ENCODE measurements at regions not wholly inside any gene's neighbourhood (a gene's known extent, or its start where the extent isn't known, plus 50 kb on each side); places are given as distances from the start of the nearest gene placed in this dataset.

- H3K36me3 ChIP-seq (ENCODE audit: control insufficient read depth, insufficient read depth, low read length), result no peaks in the 10 kb centered on the region
- DNase-seq (ENCODE audit: low read depth in 4 of 6, low spot score in 6 of 6), result no peak
- H3K4me3 ChIP-seq (ENCODE audit: low read depth, low read length), result no peak overlapping the region
- H3K9me3 ChIP-seq (ENCODE audit: control insufficient read depth, insufficient read depth, low read length), result no peaks in the 10 kb centered on the region
- no peaks in the 10 kb centered on the region for H3K27me3 ChIP-seq (ENCODE audit: control insufficient read depth, insufficient read depth, low read length)
- no peak overlapping the region for H3K27ac ChIP-seq (ENCODE audit: low read depth, low read length)
- no peaks in the 10 kb centered on the region for H3K4me1 ChIP-seq (ENCODE audit: control insufficient read depth, insufficient read depth, low read length)
- no CpG with 5 or more reads among the region's 3 CpGs for WGBS (ENCODE audit: insufficient coverage)
These were observed 793.0 kb upstream of the ACVR2A start for GRCh38 chr2:147051814-147052213.

GRCh38 chr2:147051248-147051647 lies 793.6 kb upstream of the ACVR2A start:
- no peaks in the 10 kb centered on the region for H3K36me3 ChIP-seq (ENCODE audit: control insufficient read depth, insufficient read depth, low read length)
- DNase-seq (ENCODE audit: low read depth in 4 of 6, low spot score in 6 of 6), result peak in 1 of 6 donors; percentile 32
- H3K27me3 ChIP-seq (ENCODE audit: control insufficient read depth, insufficient read depth, low read length), result no peaks in the 10 kb centered on the region
- H3K9me3 ChIP-seq (ENCODE audit: control insufficient read depth, insufficient read depth, low read length), result no peaks in the 10 kb centered on the region
- H3K27ac ChIP-seq (ENCODE audit: low read depth, low read length), result no peak overlapping the region
- H3K4me1 ChIP-seq (ENCODE audit: control insufficient read depth, insufficient read depth, low read length), result no peaks in the 10 kb centered on the region
- no peak overlapping the region for H3K4me3 ChIP-seq (ENCODE audit: low read depth, low read length)

- Histone ChIP-seq H3K27ac (ENCODE audit: low read depth, low read length) (no peak overlapping the region), H3K4me3 (ENCODE audit: low read depth, low read length) (no peak overlapping the region), H3K27me3 (ENCODE audit: control insufficient read depth, insufficient read depth, low read length) (no peaks in the 10 kb centered on the region), H3K36me3 (ENCODE audit: control insufficient read depth, insufficient read depth, low read length) (no peaks in the 10 kb centered on the region), H3K9me3 (ENCODE audit: control insufficient read depth, insufficient read depth, low read length) (no peaks in the 10 kb centered on the region), H3K4me1 (ENCODE audit: control insufficient read depth, insufficient read depth, low read length) (no peaks in the 10 kb centered on the region)
- WGBS (ENCODE audit: insufficient coverage), result 83% methylated on average over 1 of the region's 4 CpGs
- peak in 1 of 6 donors; percentile 11 for DNase-seq (ENCODE audit: low read depth in 4 of 6, low spot score in 6 of 6)
These were observed 794.9 kb upstream of the ACVR2A start for GRCh38 chr2:147049957-147050356.

GRCh38 chr2:147046473-147046872 lies 798.4 kb upstream of the ACVR2A start:
- DNase-seq (ENCODE audit: low read depth in 4 of 6, low spot score in 6 of 6), result no peak
- Histone ChIP-seq H3K27me3 (ENCODE audit: control insufficient read depth, insufficient read depth, low read length) (no peaks in the 10 kb centered on the region), H3K36me3 (ENCODE audit: control insufficient read depth, insufficient read depth, low read length) (no peaks in the 10 kb centered on the region), H3K9me3 (ENCODE audit: control insufficient read depth, insufficient read depth, low read length) (no peaks in the 10 kb centered on the region), H3K27ac (ENCODE audit: low read depth, low read length) (no peak overlapping the region), H3K4me3 (ENCODE audit: low read depth, low read length) (no peak overlapping the region), H3K4me1 (ENCODE audit: control insufficient read depth, insufficient read depth, low read length) (no peaks in the 10 kb centered on the region)
- no CpG with 5 or more reads among the region's 4 CpGs for WGBS (ENCODE audit: insufficient coverage)

- H3K4me1 ChIP-seq (ENCODE audit: control insufficient read depth, insufficient read depth, low read length), result no peaks in the 10 kb centered on the region
- H3K4me3 ChIP-seq (ENCODE audit: low read depth, low read length), result no peak overlapping the region
- no peak overlapping the region for H3K27ac ChIP-seq (ENCODE audit: low read depth, low read length)
- peak in 2 of 6 donors; percentile 38 to 76 for DNase-seq (ENCODE audit: low read depth in 4 of 6, low spot score in 6 of 6)
- H3K9me3 ChIP-seq (ENCODE audit: control insufficient read depth, insufficient read depth, low read length), result no peaks in the 10 kb centered on the region
- WGBS (ENCODE audit: insufficient coverage), result 50% methylated on average over 2 of the region's 2 CpGs
- no peaks in the 10 kb centered on the region for H3K27me3 ChIP-seq (ENCODE audit: control insufficient read depth, insufficient read depth, low read length)
- H3K36me3 ChIP-seq (ENCODE audit: control insufficient read depth, insufficient read depth, low read length), result no peaks in the 10 kb centered on the region
These were observed 799.7 kb upstream of the ACVR2A start for GRCh38 chr2:147045113-147045512.

GRCh38 chr2:147041121-147041494 lies 803.7 kb upstream of the ACVR2A start:
- H3K9me3 ChIP-seq (ENCODE audit: control insufficient read depth, insufficient read depth, low read length), result no peaks in the 10 kb centered on the region
- H3K27ac ChIP-seq (ENCODE audit: low read depth, low read length), result no peak overlapping the region
- H3K27me3 ChIP-seq (ENCODE audit: control insufficient read depth, insufficient read depth, low read length), result no peaks in the 10 kb centered on the region
- no peaks in the 10 kb centered on the region for H3K36me3 ChIP-seq (ENCODE audit: control insufficient read depth, insufficient read depth, low read length)
- no peaks in the 10 kb centered on the region for H3K4me1 ChIP-seq (ENCODE audit: control insufficient read depth, insufficient read depth, low read length)
- no peak overlapping the region for H3K4me3 ChIP-seq (ENCODE audit: low read depth, low read length)
- no CpG with 5 or more reads among the region's 1 CpG for WGBS (ENCODE audit: insufficient coverage)
- no peak for DNase-seq (ENCODE audit: low read depth in 4 of 6, low spot score in 6 of 6)

- no CpG with 5 or more reads among the region's 1 CpG for WGBS (ENCODE audit: insufficient coverage)
- Histone ChIP-seq H3K36me3 (ENCODE audit: control insufficient read depth, insufficient read depth, low read length) (no peaks in the 10 kb centered on the region), H3K9me3 (ENCODE audit: control insufficient read depth, insufficient read depth, low read length) (no peaks in the 10 kb centered on the region), H3K27me3 (ENCODE audit: control insufficient read depth, insufficient read depth, low read length) (no peaks in the 10 kb centered on the region), H3K4me3 (ENCODE audit: low read depth, low read length) (no peak overlapping the region), H3K27ac (ENCODE audit: low read depth, low read length) (no peak overlapping the region), H3K4me1 (ENCODE audit: control insufficient read depth, insufficient read depth, low read length) (no peaks in the 10 kb centered on the region)
- DNase-seq (ENCODE audit: low read depth in 4 of 6, low spot score in 6 of 6), result peak in 1 of 6 donors; percentile 39
These were observed 804.3 kb upstream of the ACVR2A start for GRCh38 chr2:147040298-147041120.

GRCh38 chr2:147037048-147037447 lies 807.8 kb upstream of the ACVR2A start:
- DNase-seq (ENCODE audit: low read depth in 4 of 6, low spot score in 6 of 6), result no peak
- no peak overlapping the region for H3K4me3 ChIP-seq (ENCODE audit: low read depth, low read length)
- H3K4me1 ChIP-seq (ENCODE audit: control insufficient read depth, insufficient read depth, low read length), result no peaks in the 10 kb centered on the region
- WGBS (ENCODE audit: insufficient coverage), result 100% methylated on average over 2 of the region's 3 CpGs
- H3K9me3 ChIP-seq (ENCODE audit: control insufficient read depth, insufficient read depth, low read length), result no peaks in the 10 kb centered on the region
- H3K27ac ChIP-seq (ENCODE audit: low read depth, low read length), result no peak overlapping the region
- H3K27me3 ChIP-seq (ENCODE audit: control insufficient read depth, insufficient read depth, low read length), result no peaks in the 10 kb centered on the region
- no peaks in the 10 kb centered on the region for H3K36me3 ChIP-seq (ENCODE audit: control insufficient read depth, insufficient read depth, low read length)

- Histone ChIP-seq H3K4me1 (ENCODE audit: control insufficient read depth, insufficient read depth, low read length) (no peaks in the 10 kb centered on the region), H3K9me3 (ENCODE audit: control insufficient read depth, insufficient read depth, low read length) (no peaks in the 10 kb centered on the region), H3K36me3 (ENCODE audit: control insufficient read depth, insufficient read depth, low read length) (no peaks in the 10 kb centered on the region), H3K27ac (ENCODE audit: low read depth, low read length) (no peak overlapping the region), H3K27me3 (ENCODE audit: control insufficient read depth, insufficient read depth, low read length) (no peaks in the 10 kb centered on the region), H3K4me3 (ENCODE audit: low read depth, low read length) (no peak overlapping the region)
- DNase-seq (ENCODE audit: low read depth in 4 of 6, low spot score in 6 of 6), result no peak
- WGBS (ENCODE audit: insufficient coverage), result 100% methylated on average over 1 of the region's 1 CpG
These were observed 811.8 kb upstream of the ACVR2A start for GRCh38 chr2:147033044-147033443.

GRCh38 chr2:147031897-147032296 lies 812.9 kb upstream of the ACVR2A start:
- DNase-seq (ENCODE audit: low read depth in 4 of 6, low spot score in 6 of 6), result no peak
- Histone ChIP-seq H3K4me1 (ENCODE audit: control insufficient read depth, insufficient read depth, low read length) (no peaks in the 10 kb centered on the region), H3K27me3 (ENCODE audit: control insufficient read depth, insufficient read depth, low read length) (no peaks in the 10 kb centered on the region), H3K9me3 (ENCODE audit: control insufficient read depth, insufficient read depth, low read length) (no peaks in the 10 kb centered on the region), H3K27ac (ENCODE audit: low read depth, low read length) (no peak overlapping the region), H3K36me3 (ENCODE audit: control insufficient read depth, insufficient read depth, low read length) (no peaks in the 10 kb centered on the region), H3K4me3 (ENCODE audit: low read depth, low read length) (no peak overlapping the region)
- WGBS (ENCODE audit: insufficient coverage), result 100% methylated on average over 2 of the region's 3 CpGs
